ENCODE measurements at regions not wholly inside any gene's neighbourhood (a gene's known extent, or its start where the extent isn't known, plus 50 kb on each side); places are given as distances from the start of the nearest gene placed in this dataset.

GRCh38 chr15:93779341-93779740 lies 452.0 kb upstream of the MCTP2 start:
- TF ChIP-seq CTCF (IDR thresholded peaks at IDR 0.05 in 2 of 3, conservative IDR thresholded peaks at IDR 0.05 in 1 of 3; ENCODE audit: borderline replicate concordance in 1 of 3, insufficient read depth in 1 of 3, low read depth in 2 of 3, low read length in 2 of 3) (no peak), EZH2 (IDR thresholded peaks at IDR 0.05) (no peak), REST (IDR thresholded peaks at IDR 0.05; ENCODE audit: low read depth) (no peak), CEBPB (IDR thresholded peaks at IDR 0.05; ENCODE audit: low read depth) (no peak), RAD21 (IDR thresholded peaks at IDR 0.05; ENCODE audit: low read depth) (no peak), FOSL1 (IDR thresholded peaks at IDR 0.05; ENCODE audit: low read depth) (no peak), SRF (IDR thresholded peaks at IDR 0.05; ENCODE audit: low read depth) (no peak)
